ENCODE measurements at regions not wholly inside any gene's neighbourhood (a gene's known extent, or its start where the extent isn't known, plus 50 kb on each side); places are given as distances from the start of the nearest gene placed in this dataset.
"Not testable (repeated sequence)": the region's sequence is repeated elsewhere in the genome, so short reads cannot be mapped to it uniquely, and the experiment has no call there.

DNA sequence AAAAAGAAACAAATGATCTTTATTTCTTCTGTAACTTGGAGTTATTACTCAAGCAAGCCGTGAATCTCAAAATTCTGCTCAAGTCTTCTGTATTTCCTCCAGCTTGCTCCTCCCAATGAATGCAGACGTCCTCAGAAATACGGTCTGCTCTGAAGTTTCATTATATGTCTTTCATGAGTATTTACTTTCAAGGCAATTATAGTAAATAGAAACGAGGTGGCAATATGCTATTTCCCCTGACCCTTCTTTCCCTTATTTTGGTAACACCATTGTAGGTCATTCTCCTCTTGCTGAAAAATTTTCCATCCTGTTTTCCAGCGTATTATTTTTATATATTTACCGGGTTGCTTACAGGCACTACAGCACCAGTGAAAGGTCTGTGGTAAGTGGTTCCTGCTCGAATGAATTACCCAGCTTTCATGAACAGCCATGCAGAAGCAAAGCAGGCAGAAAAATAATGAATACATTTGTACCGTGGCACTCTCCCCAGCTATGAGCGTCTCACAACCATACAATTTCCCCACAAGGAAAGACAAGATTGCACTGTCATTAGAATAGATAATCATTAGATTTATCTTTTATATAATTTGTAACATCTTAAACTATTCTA lies 350.9 kb upstream of the PKN2 start:
- DNase-seq, result peak in 1 of 51 donors; percentile 3

- DNase-seq, result no peak
Observed at GRCh38 chr1:88341447-88341846, 342.6 kb upstream of the PKN2 start.

GRCh38 chr1:88342081-88342480 lies 342.0 kb upstream of the PKN2 start:
- DNase-seq, result not testable (repeated sequence)

GRCh38 chr1:88350648-88351047 lies 333.4 kb upstream of the PKN2 start:
- no peak for DNase-seq

DNA sequence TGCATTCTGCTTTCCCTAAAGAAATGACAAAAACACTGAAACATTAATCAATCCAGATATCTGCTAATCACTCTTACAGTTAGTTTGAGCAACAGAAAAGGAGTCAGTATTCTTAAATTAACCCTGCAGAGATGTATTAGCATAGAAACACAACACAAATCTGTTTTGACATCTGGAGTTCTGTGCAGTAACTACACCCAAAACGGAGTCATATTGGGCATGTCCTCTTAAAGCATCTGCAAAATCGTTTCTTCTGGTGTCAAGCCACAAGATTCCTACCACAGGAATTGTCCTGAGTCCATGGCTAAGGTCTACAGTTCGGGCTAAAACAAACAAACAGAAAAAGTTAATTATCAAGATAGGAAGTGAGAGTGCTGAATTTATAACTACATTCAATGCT lies 332.1 kb upstream of the PKN2 start:
- DNase-seq, result no peak

DNA sequence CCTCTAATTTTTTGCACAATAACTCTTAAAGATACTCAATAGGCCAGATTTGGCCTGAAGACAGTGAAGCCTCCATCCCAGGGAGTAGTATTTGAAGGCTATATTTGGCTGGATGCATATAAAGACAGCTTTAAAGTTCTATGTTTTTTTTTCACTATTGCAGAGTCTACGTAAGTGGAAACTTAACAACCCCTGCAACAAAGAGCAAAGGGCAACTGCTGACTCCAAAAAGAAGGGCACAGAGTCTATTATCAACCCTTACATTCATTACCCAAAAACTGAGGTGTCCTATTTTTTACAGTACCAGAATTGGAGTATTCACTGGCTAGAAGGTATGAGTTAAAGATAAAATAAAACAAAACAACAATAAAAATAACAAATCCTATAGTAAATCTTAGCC lies 329.8 kb upstream of the PKN2 start:
- DNase-seq, result no peak

GRCh38 chr1:88357729-88358128 lies 326.3 kb upstream of the PKN2 start:
- no peak for DNase-seq

GRCh38 chr1:88371436-88372023 lies 312.5 kb upstream of the PKN2 start:
- DNase-seq, result no peak

DNA sequence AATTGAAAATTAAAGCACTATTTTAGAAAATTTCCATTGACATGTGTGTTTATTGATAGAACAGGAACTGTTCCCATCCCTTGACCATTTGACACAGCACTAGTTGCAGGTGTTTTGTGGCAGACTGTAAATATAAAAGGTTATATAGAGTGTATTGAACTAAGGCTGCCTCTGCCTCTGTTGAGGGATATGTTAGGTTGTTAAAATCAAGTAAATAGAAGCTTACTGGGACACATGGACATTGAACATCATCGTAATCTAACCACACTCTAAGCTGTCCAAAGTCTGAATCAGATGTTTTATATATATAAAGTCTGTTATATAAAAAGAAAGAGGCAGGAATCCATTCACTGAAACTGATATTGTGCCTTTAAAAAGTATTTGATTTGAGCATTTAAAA lies 308.1 kb upstream of the PKN2 start:
- DNase-seq, result no peak

GRCh38 chr1:88376421-88376820 lies 307.7 kb upstream of the PKN2 start:
- DNase-seq, result no peak

DNA sequence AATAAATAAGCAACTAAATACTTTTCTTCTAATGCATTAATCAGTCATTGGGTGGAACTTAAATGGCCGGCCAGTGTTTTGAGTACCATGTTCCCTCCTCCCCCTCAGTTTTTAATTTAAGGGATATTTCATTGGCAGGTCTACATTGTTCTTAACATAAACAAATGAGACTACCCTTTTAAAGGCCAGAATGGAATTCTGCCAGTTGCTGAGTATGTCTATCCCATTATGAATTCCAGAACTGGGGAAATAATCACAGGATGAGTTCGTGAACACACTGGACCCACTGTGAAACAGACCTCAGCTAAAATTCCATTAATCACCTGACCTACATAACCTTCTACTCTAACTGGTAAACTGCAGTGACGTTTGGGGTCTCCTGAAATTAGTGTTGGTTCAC lies 305.5 kb upstream of the PKN2 start:
- no peak for DNase-seq

DNA sequence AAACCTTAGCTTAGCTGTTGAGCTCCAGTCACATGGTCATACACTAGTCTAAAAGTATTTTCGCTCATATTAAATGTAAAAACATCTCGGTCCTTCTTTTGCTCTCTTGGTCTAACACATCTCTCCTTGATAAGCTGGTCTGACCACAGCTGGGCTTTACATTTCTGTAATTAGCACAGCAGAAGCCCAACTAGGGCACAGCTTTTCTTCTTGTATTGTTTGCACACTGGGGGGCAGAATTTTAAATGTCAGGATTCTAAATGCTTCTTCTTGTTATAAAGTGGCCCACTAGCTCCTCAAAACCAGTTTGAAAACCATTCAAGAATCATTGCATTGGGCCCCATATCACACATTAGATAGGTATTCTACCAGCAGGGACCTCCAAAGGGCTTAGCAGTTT lies 289.1 kb upstream of the PKN2 start:
- DNase-seq, result peak in 1 of 51 donors; percentile 0

DNA sequence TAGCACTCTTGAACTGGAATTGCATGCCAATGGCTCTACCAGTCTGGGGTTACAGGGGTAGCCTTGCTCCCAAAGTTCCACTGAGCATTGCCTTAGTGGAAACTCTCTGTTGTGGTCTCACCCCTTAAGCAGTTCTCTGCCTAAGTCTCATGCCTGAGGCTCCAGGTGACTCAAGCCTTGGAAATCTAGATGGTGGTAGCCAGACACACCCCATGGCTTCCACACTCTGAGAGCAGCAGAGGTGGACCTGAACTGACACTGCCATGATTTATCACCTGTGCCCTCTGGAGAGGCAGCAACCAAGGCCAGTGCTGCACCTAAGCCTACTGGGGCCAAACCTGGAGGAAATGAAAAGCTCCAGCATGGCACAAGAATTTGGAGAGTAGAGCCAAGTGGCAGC lies 285.7 kb upstream of the PKN2 start:
- no peak for DNase-seq

GRCh38 chr1:88399690-88400089 lies 284.4 kb upstream of the PKN2 start:
- DNase-seq, result no peak

DNA sequence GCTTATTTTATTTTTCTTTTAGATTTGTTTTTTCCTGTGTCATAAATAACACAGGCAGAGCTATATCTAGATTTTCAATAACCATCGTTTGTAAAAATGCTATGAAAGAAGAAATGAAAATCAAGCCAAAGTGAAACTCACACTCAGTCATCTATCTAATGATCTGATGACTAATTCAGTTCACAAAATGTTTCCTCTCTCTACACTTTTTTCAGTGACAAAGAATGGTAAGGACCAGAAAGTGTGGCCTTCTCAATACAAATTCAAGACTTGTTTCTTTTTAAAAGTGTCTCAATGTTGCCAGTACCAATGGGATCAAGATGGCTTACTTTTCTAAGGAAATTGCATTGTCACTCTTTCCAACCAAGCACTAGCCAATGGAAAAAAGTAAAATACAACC lies 282.8 kb upstream of the PKN2 start:
- DNase-seq, result no peak

DNA sequence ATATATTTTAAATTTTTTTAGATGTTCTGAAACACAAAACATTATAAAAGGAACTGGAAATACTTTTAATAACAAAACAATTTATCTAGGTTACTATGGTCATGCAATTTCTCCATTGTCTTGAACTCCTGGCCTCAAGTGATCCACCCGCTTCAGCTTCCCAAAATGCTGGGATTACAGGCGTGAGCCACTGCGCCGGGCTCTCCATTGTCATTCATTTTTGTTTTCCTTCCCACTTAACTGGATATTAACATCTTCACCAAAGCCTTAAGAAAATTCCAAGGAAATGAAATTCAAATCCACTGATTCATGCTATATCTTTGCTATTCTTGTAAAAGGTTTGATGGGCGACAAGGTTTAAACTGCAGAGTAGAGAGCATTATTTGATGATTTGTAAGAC lies 279.5 kb upstream of the PKN2 start:
- DNase-seq, result no peak

DNA sequence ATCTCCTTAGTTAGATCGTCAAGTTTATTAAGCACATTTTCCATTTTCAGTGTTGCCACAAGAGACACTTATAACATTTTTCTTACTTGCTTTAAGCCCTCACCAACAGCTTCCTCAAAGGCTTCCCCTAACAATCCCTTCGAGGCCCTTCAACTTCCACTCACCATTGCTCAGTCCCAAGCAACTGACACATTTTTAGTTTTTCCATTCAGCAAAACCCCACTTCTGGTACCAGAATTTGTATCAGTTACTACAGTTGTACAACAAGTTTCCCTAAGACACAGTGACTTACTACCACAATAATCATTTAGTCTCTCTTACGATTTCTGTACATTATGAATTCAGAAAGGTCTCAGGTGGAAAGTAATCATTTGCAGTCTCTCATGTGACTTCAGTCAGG lies 276.8 kb upstream of the PKN2 start:
- DNase-seq, result no peak

- DNase-seq, result no peak
Observed at GRCh38 chr1:88421997-88422396, 262.1 kb upstream of the PKN2 start.

DNA sequence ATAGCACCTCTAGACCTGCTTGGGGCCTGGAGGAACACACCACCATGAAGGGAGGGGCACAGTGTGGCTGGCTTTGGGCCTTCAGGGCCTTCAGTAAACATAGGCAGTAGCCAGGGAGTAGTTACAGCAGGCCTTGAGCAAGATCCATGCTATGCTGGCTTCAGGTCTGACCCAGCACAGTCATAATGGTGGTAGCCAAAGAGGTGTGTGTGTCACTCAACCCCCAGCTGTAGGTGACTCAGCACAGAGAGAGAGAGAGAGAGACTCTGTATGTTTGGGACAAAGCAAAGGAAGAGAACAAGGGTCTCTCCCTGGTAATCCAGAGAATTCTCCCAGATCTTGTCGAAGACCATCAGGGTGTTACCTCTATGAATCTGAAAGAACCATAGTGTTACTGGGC lies 250.5 kb upstream of the PKN2 start:
- no peak for DNase-seq

- no peak for DNase-seq
Observed at GRCh38 chr1:88434836-88435235, 249.2 kb upstream of the PKN2 start.

DNA sequence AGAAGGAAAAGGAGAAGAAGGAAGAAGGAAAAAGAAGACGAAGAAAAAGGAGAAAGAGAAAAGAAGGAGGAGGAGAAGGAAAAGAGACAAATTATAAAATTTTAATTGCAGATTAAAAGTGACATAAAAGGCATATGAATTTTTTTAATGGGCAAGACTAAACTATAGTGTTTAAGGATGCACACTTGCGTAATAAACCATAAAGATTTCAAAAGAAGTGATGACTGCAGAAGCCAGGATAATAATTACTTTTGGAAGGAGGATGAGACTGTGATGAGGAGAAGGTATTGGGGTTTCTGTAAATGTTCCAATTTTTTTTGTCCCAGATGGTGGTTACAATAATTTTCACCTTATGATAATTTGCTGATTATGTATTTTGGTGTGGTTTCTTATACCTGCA lies 243.1 kb upstream of the PKN2 start:
- DNase-seq, result no peak

- DNase-seq, result peak in 4 of 51 donors; percentile 1 to 50 (median 30)
Observed at GRCh38 chr1:88451856-88452255, 232.2 kb upstream of the PKN2 start.

DNA sequence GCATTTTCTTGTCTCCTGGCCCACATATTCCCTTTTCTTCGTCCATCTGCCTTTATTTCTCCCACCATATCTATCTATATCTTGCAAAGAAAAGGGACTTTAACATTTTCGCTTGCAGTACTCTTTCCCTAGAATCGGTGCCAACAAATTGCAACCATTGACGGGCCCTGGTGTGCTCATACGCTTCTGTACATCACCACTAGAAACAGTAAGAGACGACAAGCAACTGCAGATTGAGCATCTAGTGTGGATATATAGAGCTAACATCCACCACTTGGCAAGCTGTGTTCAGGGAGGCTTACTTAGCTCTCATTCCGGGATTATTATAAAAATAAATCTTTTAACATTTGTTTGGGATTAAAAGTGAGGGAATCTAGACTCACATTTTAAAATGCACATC lies 230.8 kb upstream of the PKN2 start:
- DNase-seq, result no peak

DNA sequence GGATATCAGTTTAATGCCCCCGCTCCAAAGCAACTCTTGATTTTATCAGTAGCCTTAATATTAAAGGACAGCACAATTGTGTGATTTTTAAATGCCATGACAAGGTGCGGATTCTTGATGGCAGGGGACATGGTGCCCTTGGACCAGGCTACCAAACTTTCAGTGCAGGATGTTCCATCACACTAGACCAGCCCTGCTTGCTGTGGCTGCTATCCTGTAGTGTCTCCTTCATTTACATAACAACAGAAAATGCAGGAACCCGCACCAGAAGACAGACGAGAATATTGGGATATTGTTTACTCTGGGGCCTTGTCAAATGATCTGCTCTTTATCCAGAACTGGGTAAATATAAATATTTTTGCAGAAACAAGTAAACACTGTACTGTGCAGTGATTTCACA lies 229.3 kb upstream of the PKN2 start:
- DNase-seq, result no peak
